Lower leg skin (tissue), 3 donors: ENCODE measurements at regions not wholly inside any gene's neighbourhood (a gene's known extent, or its start where the extent isn't known, plus 50 kb on each side); places are given as distances from the start of the nearest gene placed in this dataset.

Experiments
- CTCF ChIP-seq, 3 donors: fragments of 450-650 bp; IDR thresholded peaks; one replicate each; pipeline ENCODE4 v1.5.1; 2016; ENCODE audit warnings: antibody characterized with exemption in 3 of 3, mild to moderate bottlenecking in 3 of 3, moderate library complexity in 2 of 3
- POLR2A ChIP-seq, 2 donors: fragments of 450-650 bp; IDR thresholded peaks; one replicate each; pipeline ENCODE4 v1.6.1; 2016 to 2017; ENCODE audit warnings: antibody characterized with exemption in 2 of 2, mild to moderate bottlenecking in 1 of 2, moderate library complexity in 1 of 2

DNA sequence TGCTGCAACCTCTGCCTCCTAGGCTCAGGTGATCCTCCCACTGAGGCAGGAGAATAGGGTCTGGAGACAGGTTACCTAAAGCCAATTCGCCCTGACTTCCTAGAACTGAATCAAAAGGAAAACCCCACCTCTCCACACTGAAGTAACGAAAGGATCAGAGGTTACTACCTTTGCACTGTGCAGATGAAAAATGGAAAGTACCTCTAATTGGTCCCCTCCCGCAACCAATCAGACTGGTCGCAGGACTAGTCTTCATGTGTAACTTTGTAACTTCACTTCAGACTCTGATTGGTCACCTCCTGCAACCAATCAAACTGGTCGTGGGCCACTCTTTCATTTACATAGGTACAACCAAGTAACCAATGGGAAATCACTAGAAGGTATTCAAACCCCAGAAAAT, 61.1 kb downstream of the ATXN3L start:
- TF ChIP-seq CTCF (IDR thresholded peaks at IDR 0.05) (no peak), POLR2A (IDR thresholded peaks at IDR 0.05) (no peak)
